CD4-positive, CD25-positive, alpha-beta regulatory T cell (primary cell): ENCODE measurements at regions not wholly inside any gene's neighbourhood (a gene's known extent, or its start where the extent isn't known, plus 50 kb on each side); places are given as distances from the start of the nearest gene placed in this dataset.

Source experiments
- ATAC-seq, 2 donors: fragments of 150-1000 bp; cut with Tn5 transposase; one replicate each; pipeline ENCODE4 v1.10.0; 2021; ENCODE audit warnings: low read depth in 2 of 2, moderate number of reproducible peaks in 2 of 2, moderate library complexity in 1 of 2
- DNase-seq, 3 donors: peaks; one replicate each; pipeline versions ENCODE4 v3.0.0 to v3.0.0-alpha.2; 2012 to 2022; ENCODE audit warnings: mixed read lengths in 1 of 3
- H3K27ac ChIP-seq: one replicate; pipeline ENCODE4 v1.7.0; 2013; ENCODE audit warnings: mild to moderate bottlenecking, low read length; ENCODE audit not compliant: insufficient read depth, poor library complexity, severe bottlenecking
- H3K27me3 ChIP-seq: one replicate; pipeline ENCODE4 v1.7.0; 2013; ENCODE audit warnings: low read length; ENCODE audit not compliant: control insufficient read depth, insufficient read depth
- H3K36me3 ChIP-seq: one replicate; pipeline ENCODE4 v1.7.0; 2013; ENCODE audit warnings: mild to moderate bottlenecking, low read length, moderate library complexity; ENCODE audit not compliant: control insufficient read depth, insufficient read depth
- H3K4me1 ChIP-seq: 2 replicates; pipeline ENCODE4 v1.7.0; 2013; ENCODE audit warnings: mild to moderate bottlenecking, low read length; ENCODE audit not compliant: insufficient read depth, control insufficient read depth, poor library complexity, severe bottlenecking
- H3K4me3 ChIP-seq: one replicate; pipeline ENCODE4 v1.7.0; 2013; ENCODE audit warnings: low read depth, mild to moderate bottlenecking, low read length, moderate library complexity
- H3K9me3 ChIP-seq, 2 experiments: 1 replicate in 1 of 2; 2 replicates in 1 of 2; pipeline ENCODE4 v1.7.0; 2013; ENCODE audit warnings: low read length in 2 of 2, mild to moderate bottlenecking in 1 of 2, moderate library complexity in 1 of 2; ENCODE audit not compliant: control insufficient read depth in 2 of 2
- H3K27ac Mint-ChIP-seq, 3 donors: one replicate each; pipeline ENCODE4 v1.8.0; 2020 to 2022; ENCODE audit warnings: mild to moderate bottlenecking in 3 of 3, mixed read lengths in 3 of 3, moderate library complexity in 2 of 3
- H3K27me3 Mint-ChIP-seq: one replicate; pipeline ENCODE4 v1.8.0; 2022; ENCODE audit warnings: mild to moderate bottlenecking, mixed read lengths
- H3K36me3 Mint-ChIP-seq: one replicate; pipeline ENCODE4 v1.8.0; 2020; ENCODE audit warnings: mixed read lengths
- H3K4me1 Mint-ChIP-seq, 4 donors: one replicate each; pipeline ENCODE4 v1.8.0; 2020 to 2022; ENCODE audit warnings: mixed read lengths in 4 of 4, mild to moderate bottlenecking in 1 of 4
- H3K4me3 Mint-ChIP-seq, 4 donors: one replicate each; pipeline ENCODE4 v1.8.0; 2020 to 2022; ENCODE audit warnings: mild to moderate bottlenecking in 4 of 4, mixed read lengths in 4 of 4, moderate library complexity in 3 of 4
- H3K9me3 Mint-ChIP-seq, 7 donors: one replicate each; pipeline ENCODE4 v1.8.0; 2020 to 2022; ENCODE audit warnings: mixed read lengths in 7 of 7, mild to moderate bottlenecking in 3 of 7, moderate library complexity in 2 of 7

GRCh38 chr9:89844535-89844934 lies 239.7 kb downstream of the GADD45G start:
- Mint-ChIP-seq H3K4me3 (no peak overlapping the region), H3K4me1 (no peaks in the 10 kb centered on the region), H3K36me3 (no peaks in the 10 kb centered on the region), H3K27ac (peak overlapping the region in 1 of 3 donors; percentile 38), H3K27me3 (peaks cover 5% of the 10 kb centered on the region), H3K9me3 (peaks cover 0 to 2% (median 0%) of the 10 kb centered on the region in 7 donors)
- Histone ChIP-seq H3K27ac (no peak overlapping the region), H3K36me3 (no peaks in the 10 kb centered on the region), H3K27me3 (peaks cover 5% of the 10 kb centered on the region), H3K9me3 (no peaks in the 10 kb centered on the region), H3K4me1 (no peaks in the 10 kb centered on the region), H3K4me3 (no peak overlapping the region)
- no peak for DNase-seq
- no peak for ATAC-seq

GRCh38 chr9:89845321-89845720 lies 240.5 kb downstream of the GADD45G start:
- no peaks in the 10 kb centered on the region for H3K9me3 ChIP-seq
- ATAC-seq (no peak), DNase-seq (no peak)
- no peak overlapping the region for H3K27ac ChIP-seq
- Mint-ChIP-seq H3K36me3 (no peaks in the 10 kb centered on the region), H3K4me3 (no peak overlapping the region), H3K27me3 (peaks cover 5% of the 10 kb centered on the region), H3K9me3 (peaks cover 0 to 2% (median 0%) of the 10 kb centered on the region in 7 donors), H3K4me1 (no peaks in the 10 kb centered on the region), H3K27ac (no peak overlapping the region)
- H3K36me3 ChIP-seq = no peaks in the 10 kb centered on the region
- no peak overlapping the region for H3K4me3 ChIP-seq
- no peaks in the 10 kb centered on the region for H3K4me1 ChIP-seq
- H3K27me3 ChIP-seq = peaks cover 5% of the 10 kb centered on the region

GRCh38 chr9:89845862-89846261 lies 241.1 kb downstream of the GADD45G start:
- Histone ChIP-seq H3K4me1 (no peaks in the 10 kb centered on the region), H3K36me3 (no peaks in the 10 kb centered on the region), H3K9me3 (no peaks in the 10 kb centered on the region), H3K27me3 (peaks cover 5% of the 10 kb centered on the region), H3K27ac (no peak overlapping the region), H3K4me3 (no peak overlapping the region)
- peaks cover 5% of the 10 kb centered on the region for H3K27me3 Mint-ChIP-seq
- peaks cover 0 to 2% (median 0%) of the 10 kb centered on the region in 7 donors for H3K9me3 Mint-ChIP-seq
- DNase-seq = no peak
- no peak for ATAC-seq
- no peak overlapping the region for H3K4me3 Mint-ChIP-seq
- no peaks in the 10 kb centered on the region for H3K4me1 Mint-ChIP-seq
- no peaks in the 10 kb centered on the region for H3K36me3 Mint-ChIP-seq
- H3K27ac Mint-ChIP-seq = peak overlapping the region in 1 of 3 donors; percentile 92

- no peaks in the 10 kb centered on the region for H3K36me3 ChIP-seq
- Mint-ChIP-seq H3K4me3 (no peak overlapping the region), H3K36me3 (no peaks in the 10 kb centered on the region), H3K27ac (no peak overlapping the region), H3K27me3 (peaks cover 10% of the 10 kb centered on the region), H3K4me1 (no peaks in the 10 kb centered on the region), H3K9me3 (no peaks in the 10 kb centered on the region)
- H3K27ac ChIP-seq = no peak overlapping the region
- H3K27me3 ChIP-seq = peaks cover 5% of the 10 kb centered on the region
- ATAC-seq (no peak), DNase-seq (no peak)
- H3K9me3 ChIP-seq = no peaks in the 10 kb centered on the region
- no peak overlapping the region for H3K4me3 ChIP-seq
- H3K4me1 ChIP-seq = no peaks in the 10 kb centered on the region
Observed at GRCh38 chr9:89848060-89849040, 243.5 kb downstream of the GADD45G start.

GRCh38 chr9:89849096-89849495 lies 244.3 kb downstream of the GADD45G start:
- no peak overlapping the region for H3K4me3 ChIP-seq
- no peaks in the 10 kb centered on the region for H3K36me3 Mint-ChIP-seq
- H3K27me3 ChIP-seq = peaks cover 5% of the 10 kb centered on the region
- no peaks in the 10 kb centered on the region for H3K36me3 ChIP-seq
- DNase-seq (no peak), ATAC-seq (no peak)
- no peaks in the 10 kb centered on the region for H3K9me3 Mint-ChIP-seq
- H3K4me1 Mint-ChIP-seq = no peaks in the 10 kb centered on the region
- H3K27me3 Mint-ChIP-seq = peaks cover 10% of the 10 kb centered on the region
- no peak overlapping the region for H3K4me3 Mint-ChIP-seq
- no peaks in the 10 kb centered on the region for H3K4me1 ChIP-seq
- H3K9me3 ChIP-seq = no peaks in the 10 kb centered on the region
- no peak overlapping the region for H3K27ac Mint-ChIP-seq
- no peak overlapping the region for H3K27ac ChIP-seq

GRCh38 chr9:89850153-89850552 lies 245.3 kb downstream of the GADD45G start:
- Histone ChIP-seq H3K27me3 (peaks cover 5% of the 10 kb centered on the region), H3K36me3 (no peaks in the 10 kb centered on the region), H3K4me1 (no peaks in the 10 kb centered on the region), H3K27ac (no peak overlapping the region), H3K4me3 (no peak overlapping the region), H3K9me3 (no peaks in the 10 kb centered on the region)
- ATAC-seq = no peak
- H3K27ac Mint-ChIP-seq = no peak overlapping the region
- no peaks in the 10 kb centered on the region for H3K9me3 Mint-ChIP-seq
- H3K36me3 Mint-ChIP-seq = no peaks in the 10 kb centered on the region
- no peaks in the 10 kb centered on the region for H3K4me1 Mint-ChIP-seq
- no peak for DNase-seq
- no peak overlapping the region for H3K4me3 Mint-ChIP-seq
- peaks cover 10% of the 10 kb centered on the region for H3K27me3 Mint-ChIP-seq

- peaks cover 5% of the 10 kb centered on the region for H3K27me3 ChIP-seq
- no peak overlapping the region for H3K27ac ChIP-seq
- no peak for ATAC-seq
- Mint-ChIP-seq H3K27me3 (peaks cover 10% of the 10 kb centered on the region), H3K4me1 (no peaks in the 10 kb centered on the region), H3K27ac (no peak overlapping the region), H3K9me3 (no peaks in the 10 kb centered on the region), H3K4me3 (no peak overlapping the region), H3K36me3 (no peaks in the 10 kb centered on the region)
- H3K4me3 ChIP-seq = no peak overlapping the region
- H3K36me3 ChIP-seq = no peaks in the 10 kb centered on the region
- no peaks in the 10 kb centered on the region for H3K4me1 ChIP-seq
- no peak for DNase-seq
- no peaks in the 10 kb centered on the region for H3K9me3 ChIP-seq
Observed at GRCh38 chr9:89850631-89851325, 246.0 kb downstream of the GADD45G start.
